GM21526 (cell line): ENCODE measurements at regions not wholly inside any gene's neighbourhood (a gene's known extent, or its start where the extent isn't known, plus 50 kb on each side); places are given as distances from the start of the nearest gene placed in this dataset.
"Not testable (repeated sequence)": the region's sequence is repeated elsewhere in the genome, so short reads cannot be mapped to it uniquely, and the experiment has no call there.

Experiments
- ATAC-seq: cut with Tn5 transposase; IDR thresholded peaks from one replicate; pipeline ENCODE4 v1.9.1; 2021; ENCODE audit warnings: moderate library complexity; ENCODE audit not compliant: unreplicated experiment, low FRiP score

- no peak for ATAC-seq
Measured at GRCh38 chr5:115439639-115440038, 104.9 kb downstream of the FEM1C start.

DNA sequence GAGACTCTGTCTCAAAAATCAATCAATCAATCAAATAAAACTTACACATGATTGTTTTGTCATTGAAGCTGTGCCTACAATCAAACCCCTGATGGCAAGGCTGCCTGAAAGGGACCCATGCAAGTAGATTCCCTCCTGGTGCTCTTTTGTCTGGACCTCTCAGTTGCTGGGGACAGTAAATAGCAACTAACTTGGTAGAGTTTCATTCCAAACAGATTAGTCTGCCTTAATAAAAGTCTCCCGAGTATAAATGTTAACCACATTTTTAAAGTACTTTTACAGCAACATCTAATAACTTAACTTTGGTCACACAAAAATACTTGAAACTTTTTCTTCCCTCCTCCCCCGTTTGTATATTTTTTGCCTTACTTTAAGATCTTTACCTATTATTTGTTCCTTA lies 105.5 kb downstream of the FEM1C start:
- no peak for ATAC-seq

DNA sequence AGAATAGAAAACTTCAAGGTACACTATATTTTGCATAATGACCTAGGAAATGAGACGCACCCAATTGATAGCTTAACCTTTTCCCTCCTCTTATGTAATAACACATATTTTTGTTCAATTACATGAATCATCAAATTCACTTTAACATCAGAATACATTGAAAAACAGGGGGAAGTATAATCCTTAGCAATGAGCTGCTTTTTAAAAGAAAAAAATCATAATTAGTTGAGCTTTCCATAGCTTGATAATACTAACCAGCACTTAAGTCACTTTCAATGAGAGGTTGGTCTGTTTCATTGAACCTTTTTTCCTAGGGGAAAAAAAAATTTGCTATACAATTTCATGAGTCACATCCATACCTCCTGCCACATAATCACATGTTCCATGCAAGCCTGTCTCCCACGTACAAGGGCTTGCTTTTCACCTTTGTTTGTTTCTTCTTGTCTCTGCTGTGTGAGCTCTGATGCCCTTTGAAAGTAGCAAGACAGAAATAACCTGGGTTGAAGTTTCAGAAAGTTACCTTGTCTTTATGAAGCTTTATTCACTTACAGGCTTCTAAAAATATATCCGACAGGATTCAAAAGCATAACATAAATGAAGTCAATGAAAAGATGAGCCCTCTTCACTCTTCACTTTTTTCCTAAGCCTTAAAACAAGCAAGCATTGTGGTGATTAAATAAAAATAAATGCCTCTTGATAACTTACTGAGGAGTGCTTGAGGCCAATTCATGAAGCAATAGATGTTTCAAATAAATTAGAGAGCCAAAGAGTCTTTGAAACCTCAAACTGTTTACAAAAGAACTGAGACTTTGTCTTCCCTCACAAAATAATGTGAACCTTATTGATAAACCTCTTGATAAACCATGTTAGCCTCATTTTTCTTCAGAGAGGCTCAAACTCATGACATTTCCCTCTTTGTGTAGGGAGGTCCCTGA lies 108.5 kb downstream of the FEM1C start:
- ATAC-seq = no peak

- no peak for ATAC-seq
Measured at GRCh38 chr5:115435065-115435777, 109.4 kb downstream of the FEM1C start.

DNA sequence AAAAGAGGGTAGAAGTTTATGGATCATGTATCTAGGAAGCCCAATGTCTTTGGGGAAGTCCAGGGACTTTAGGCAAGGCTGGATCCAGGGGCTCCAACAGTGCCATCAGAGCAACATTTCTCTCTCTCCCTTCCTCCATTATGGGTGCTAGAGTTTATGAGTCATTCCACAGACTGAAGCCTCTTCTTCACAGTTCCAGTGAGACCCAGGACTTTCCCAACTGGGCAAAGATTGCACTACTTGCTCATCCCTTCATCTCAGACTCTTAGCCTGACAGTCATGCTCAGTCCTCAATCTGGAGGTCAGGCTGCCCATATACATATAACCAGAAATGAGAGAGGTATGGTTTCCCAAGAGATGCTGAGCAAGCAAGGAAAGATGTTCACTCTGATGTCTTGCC lies 110.7 kb downstream of the FEM1C start:
- no peak for ATAC-seq

- no peak for ATAC-seq
Measured at GRCh38 chr5:115432691-115433090, 111.9 kb downstream of the FEM1C start.

DNA sequence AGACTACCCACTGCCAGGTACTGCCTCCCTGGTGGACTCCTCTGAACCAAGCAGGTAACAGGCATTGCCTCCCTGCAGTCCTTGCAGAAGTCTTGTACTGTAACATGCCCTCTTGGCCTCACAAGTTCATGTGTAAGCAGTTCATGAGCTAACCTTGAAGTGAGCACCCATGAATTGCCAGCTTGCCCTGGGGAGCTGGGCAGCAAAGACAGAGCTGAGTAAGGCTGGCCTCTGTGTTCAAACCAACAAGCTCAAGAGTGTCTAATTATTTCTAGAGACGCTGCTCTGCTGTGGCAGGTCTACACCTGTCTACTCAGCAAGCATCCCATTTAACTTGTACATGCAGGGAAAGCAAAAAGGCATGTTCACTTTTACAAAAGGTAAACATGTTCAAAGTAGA lies 113.5 kb downstream of the FEM1C start:
- no peak for ATAC-seq

DNA sequence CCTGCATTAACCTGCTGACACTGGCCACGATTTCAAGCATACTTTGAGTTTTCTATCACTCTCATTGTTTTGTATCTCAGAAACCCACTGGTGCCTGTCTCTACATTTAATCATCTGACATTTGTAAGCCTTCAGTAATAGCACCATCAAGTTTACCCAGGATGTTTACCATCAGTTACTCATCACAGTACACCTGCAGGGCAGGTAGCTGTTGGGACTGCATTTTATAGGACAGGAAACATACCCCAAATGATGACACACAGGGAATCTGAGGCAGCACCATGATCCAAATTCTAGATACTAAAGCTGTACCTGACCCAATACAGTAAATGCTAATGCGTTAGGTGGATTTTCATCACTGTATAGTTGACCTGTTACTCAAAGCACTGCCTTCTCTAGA lies 114.2 kb downstream of the FEM1C start:
- ATAC-seq = no peak

DNA sequence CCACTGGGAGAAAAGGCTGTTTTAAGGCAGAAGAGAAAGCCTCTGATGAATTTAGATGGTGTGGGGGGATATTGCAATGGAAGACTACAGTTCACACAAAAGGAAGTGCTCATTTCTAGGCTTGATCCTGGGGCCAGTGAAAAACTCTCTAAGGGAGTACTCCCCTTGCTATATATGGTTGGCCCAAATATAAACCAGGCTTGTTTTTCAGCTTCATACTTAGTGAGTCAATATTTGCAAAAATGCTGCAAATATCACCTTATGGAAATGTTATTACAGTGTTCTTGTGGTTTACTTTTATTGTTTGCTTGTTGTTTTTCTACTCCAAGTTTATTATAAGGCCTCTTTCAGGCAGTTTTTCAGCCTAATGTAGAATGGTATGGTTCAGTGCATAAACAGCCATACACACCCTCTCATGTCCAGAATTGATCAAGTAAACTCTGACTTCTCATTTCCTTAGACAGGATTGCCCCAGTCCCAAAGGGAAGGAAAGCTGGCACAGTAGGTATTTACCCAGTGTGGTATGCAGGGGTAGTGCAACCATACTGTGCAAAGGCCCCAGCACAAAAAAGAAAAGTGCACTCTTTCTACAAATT lies 115.1 kb downstream of the FEM1C start:
- no peak for ATAC-seq

- no peak for ATAC-seq
Measured at GRCh38 chr5:115428676-115429075, 115.9 kb downstream of the FEM1C start.

DNA sequence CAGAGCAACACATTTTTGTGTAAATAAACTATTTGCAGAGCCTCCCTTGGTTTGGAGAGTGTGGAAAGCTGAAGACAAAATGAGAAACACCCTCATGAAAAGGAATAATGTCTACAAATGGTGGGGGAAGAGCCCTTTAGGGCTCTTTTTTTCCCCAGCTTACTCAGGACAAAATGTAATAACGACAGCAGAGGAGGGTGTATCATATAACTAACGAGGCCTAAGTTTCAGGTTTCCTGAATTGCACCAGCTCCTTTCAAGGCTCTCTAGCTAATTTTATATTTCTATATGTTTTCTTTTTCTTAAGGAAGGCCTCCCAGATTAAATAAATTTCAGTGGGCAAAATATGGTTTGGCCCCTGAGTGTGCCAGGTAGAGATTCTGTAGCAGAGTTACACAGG lies 116.3 kb downstream of the FEM1C start:
- no peak for ATAC-seq

GRCh38 chr5:115424446-115424845 lies 120.1 kb downstream of the FEM1C start:
- ATAC-seq = no peak

DNA sequence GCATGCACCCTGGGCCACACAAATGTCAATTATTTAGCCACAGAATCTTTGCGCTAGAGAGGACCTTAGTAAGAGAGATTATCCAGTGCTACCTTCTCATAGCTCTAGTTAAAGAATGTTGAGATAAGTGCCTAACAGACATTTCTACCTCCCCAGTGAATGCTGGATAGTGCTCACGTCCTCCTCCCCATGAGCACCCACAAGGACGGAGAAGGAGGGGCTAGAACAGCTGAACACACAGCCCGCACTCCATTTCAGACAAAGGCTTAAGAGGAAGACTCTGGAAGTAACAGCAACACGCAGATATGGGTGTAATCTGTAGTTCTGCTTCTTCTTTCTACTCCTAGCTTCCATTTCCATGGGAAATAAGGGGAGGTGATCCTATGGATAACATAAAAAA lies 120.5 kb downstream of the FEM1C start:
- ATAC-seq = no peak

GRCh38 chr5:115423541-115423940 lies 121.0 kb downstream of the FEM1C start:
- ATAC-seq = no peak

- ATAC-seq = no peak
Measured at GRCh38 chr5:115423051-115423450, 121.5 kb downstream of the FEM1C start.

- not testable (repeated sequence) for ATAC-seq
Measured at GRCh38 chr5:115420812-115421211, 123.8 kb downstream of the FEM1C start.

GRCh38 chr5:115419846-115420585 lies 123.6 kb upstream of the CCDC112 start:
- ATAC-seq = no peak

GRCh38 chr5:115418788-115419187 lies 122.3 kb upstream of the CCDC112 start:
- ATAC-seq = no peak

- no peak for ATAC-seq
Measured at GRCh38 chr5:115417076-115417475, 120.6 kb upstream of the CCDC112 start.

- no peak for ATAC-seq
Measured at GRCh38 chr5:115415143-115415491, 118.7 kb upstream of the CCDC112 start.
